HuH-7.5 (cell line): ENCODE measurements at regions not wholly inside any gene's neighbourhood (a gene's known extent, or its start where the extent isn't known, plus 50 kb on each side); places are given as distances from the start of the nearest gene placed in this dataset.
"Not testable (repeated sequence)": the region's sequence is repeated elsewhere in the genome, so short reads cannot be mapped to it uniquely, and the experiment has no call there.

Source experiments
- DNase-seq: peaks from one replicate; pipeline ENCODE4 v3.0.0; 2011; ENCODE audit warnings: low spot score

GRCh38 chr3:153552887-153553604 is 391.0 kb downstream of the RAP2B start:
- no peak for DNase-seq

GRCh38 chr3:153553605-153553945 is 391.5 kb downstream of the RAP2B start:
- no peak for DNase-seq

- DNase-seq = no peak
Measured at GRCh38 chr3:153555919-153556318, 393.9 kb downstream of the RAP2B start.

GRCh38 chr3:153559366-153559765 is 397.3 kb downstream of the RAP2B start:
- not testable (repeated sequence) for DNase-seq

GRCh38 chr3:153567011-153567410 is 405.0 kb downstream of the RAP2B start:
- no peak for DNase-seq

- no peak for DNase-seq
Measured at GRCh38 chr3:153567556-153567955, 405.5 kb downstream of the RAP2B start.

GRCh38 chr3:153570481-153570880 is 408.5 kb downstream of the RAP2B start:
- not testable (repeated sequence) for DNase-seq

GRCh38 chr3:153572165-153572564 is 410.1 kb downstream of the RAP2B start:
- DNase-seq = no peak

GRCh38 chr3:153572654-153573053 is 410.6 kb downstream of the RAP2B start:
- no peak for DNase-seq

GRCh38 chr3:153573481-153573880 is 411.5 kb downstream of the RAP2B start:
- DNase-seq = no peak

- no peak for DNase-seq
Measured at GRCh38 chr3:153574445-153574844, 412.4 kb downstream of the RAP2B start.

- DNase-seq = no peak
Measured at GRCh38 chr3:153577059-153577736, 415.2 kb downstream of the RAP2B start.

- DNase-seq = no peak
Measured at GRCh38 chr3:153578046-153578445, 416.0 kb downstream of the RAP2B start.

GRCh38 chr3:153590051-153590450 is 428.0 kb downstream of the RAP2B start:
- DNase-seq = no peak

GRCh38 chr3:153591561-153592245 is 429.7 kb downstream of the RAP2B start:
- DNase-seq = no peak

GRCh38 chr3:153595186-153595815 is 433.3 kb downstream of the RAP2B start:
- DNase-seq = no peak

GRCh38 chr3:153596401-153596800 is 434.4 kb downstream of the RAP2B start:
- DNase-seq = no peak

GRCh38 chr3:153599685-153600084 is 437.7 kb downstream of the RAP2B start:
- no peak for DNase-seq

GRCh38 chr3:153600896-153601295 is 438.9 kb downstream of the RAP2B start:
- DNase-seq = no peak

GRCh38 chr3:153601374-153601853 is 439.4 kb downstream of the RAP2B start:
- DNase-seq = no peak

GRCh38 chr3:153602801-153603200 is 440.8 kb downstream of the RAP2B start:
- no peak for DNase-seq

- no peak for DNase-seq
Measured at GRCh38 chr3:153614140-153614539, 452.1 kb downstream of the RAP2B start.

- DNase-seq = no peak
Measured at GRCh38 chr3:153614563-153614962, 452.5 kb downstream of the RAP2B start.
